Omental fat pad (tissue), 3 donors: ENCODE measurements at regions not wholly inside any gene's neighbourhood (a gene's known extent, or its start where the extent isn't known, plus 50 kb on each side); places are given as distances from the start of the nearest gene placed in this dataset.

Source experiments
- ATAC-seq: fragments of 150-250 bp; one replicate; pipeline ENCODE4 v1.9.1; 2016; ENCODE audit warnings: mild to moderate bottlenecking, moderate library complexity; ENCODE audit not compliant: low FRiP score
- DNase-seq: peaks from one replicate; pipeline ENCODE4 v3.0.0-alpha.2; 2019; ENCODE audit warnings: low spot score
- CTCF ChIP-seq, 3 donors: fragments of 450-650 bp; IDR thresholded peaks; one replicate each; pipeline ENCODE4 v1.5.1; 2016 to 2017; ENCODE audit warnings: antibody characterized with exemption in 3 of 3, mild to moderate bottlenecking in 3 of 3, moderate library complexity in 2 of 3

- TF ChIP-seq CTCF (IDR thresholded peaks at IDR 0.05): no peak
- ATAC-seq (no peak), DNase-seq (no peak)
These were observed 61.7 kb upstream of the NUDT4 start for GRCh38 chr12:93315907-93316622.

GRCh38 chr12:93316623-93316971 lies 61.1 kb upstream of the NUDT4 start:
- DNase-seq (no peak), ATAC-seq (no peak)
- TF ChIP-seq CTCF (IDR thresholded peaks at IDR 0.05): no peak

GRCh38 chr12:93317227-93317626 lies 60.5 kb upstream of the NUDT4 start:
- TF ChIP-seq CTCF (IDR thresholded peaks at IDR 0.05): no peak
- no peak for ATAC-seq

GRCh38 chr12:93318720-93319522 lies 58.8 kb upstream of the NUDT4 start:
- DNase-seq (no peak), ATAC-seq (no peak)
- TF ChIP-seq CTCF (IDR thresholded peaks at IDR 0.05): no peak

More at GRCh38 chr12:93317227-93317626, 60.5 kb upstream of the NUDT4 start:
- DNase-seq: no peak

GRCh38 chr12:93319523-93320050 lies 58.1 kb upstream of the NUDT4 start:
- no peak for ATAC-seq
- TF ChIP-seq CTCF (IDR thresholded peaks at IDR 0.05): no peak

GRCh38 chr12:93322784-93323183 lies 54.9 kb upstream of the NUDT4 start:
- no peak for ATAC-seq
- no peak for DNase-seq
- no peak for TF ChIP-seq CTCF (IDR thresholded peaks at IDR 0.05)

More at GRCh38 chr12:93319523-93320050, 58.1 kb upstream of the NUDT4 start:
- DNase-seq: no peak
